ENCODE measurements at regions not wholly inside any gene's neighbourhood (a gene's known extent, or its start where the extent isn't known, plus 50 kb on each side); places are given as distances from the start of the nearest gene placed in this dataset.

DNA sequence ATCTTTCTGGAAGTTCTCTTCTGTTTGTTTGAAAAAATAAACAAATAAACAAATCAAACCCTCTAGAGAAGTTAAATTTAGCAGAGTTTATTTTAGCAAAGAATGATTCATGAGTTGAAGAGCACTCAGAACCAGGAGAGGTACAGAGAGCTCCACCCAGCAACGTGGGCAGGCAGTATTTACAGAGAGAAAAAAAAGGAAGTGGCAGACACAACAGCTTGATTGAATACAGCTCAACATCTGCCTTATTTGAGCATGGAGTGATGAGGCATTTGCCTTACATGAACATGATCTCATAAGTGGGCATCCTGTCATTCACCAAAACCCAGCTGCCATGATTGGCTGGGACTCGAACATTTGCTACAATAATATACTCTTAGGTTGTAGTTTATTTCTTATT, 381.6 kb upstream of the ADAMTS16 start:
- TF ChIP-seq CTCF (IDR thresholded peaks at IDR 0.05; ENCODE audit: low read length) (no peak), EZH2phosphoT487 (IDR thresholded peaks at IDR 0.05; ENCODE audit: low read length) (no peak)

Measured in MM.1S (cell line).